ENCODE measurements at regions not wholly inside any gene's neighbourhood (a gene's known extent, or its start where the extent isn't known, plus 50 kb on each side); places are given as distances from the start of the nearest gene placed in this dataset.

GRCh38 chr4:112775801-112776200 is 138.9 kb downstream of the LARP7 start:
- TF ChIP-seq EP300 (conservative IDR thresholded peaks at IDR 0.05; ENCODE audit: poor library complexity, severe bottlenecking) (no peak), REST (IDR thresholded peaks at IDR 0.05; ENCODE audit: borderline replicate concordance) (no peak), EZH2 (IDR thresholded peaks at IDR 0.05; ENCODE audit: borderline replicate concordance, insufficient read depth, low read length, poor library complexity, severe bottlenecking) (no peak), POLR2AphosphoS5 (IDR thresholded peaks at IDR 0.05) (no peak), RAD21 (conservative IDR thresholded peaks at IDR 0.05) (no peak), TAF1 (IDR thresholded peaks at IDR 0.05; ENCODE audit: low read depth) (no peak), MXI1 (conservative IDR thresholded peaks at IDR 0.05; ENCODE audit: poor library complexity, severe bottlenecking) (no peak)
- TF ChIP-seq, protein P1, sequence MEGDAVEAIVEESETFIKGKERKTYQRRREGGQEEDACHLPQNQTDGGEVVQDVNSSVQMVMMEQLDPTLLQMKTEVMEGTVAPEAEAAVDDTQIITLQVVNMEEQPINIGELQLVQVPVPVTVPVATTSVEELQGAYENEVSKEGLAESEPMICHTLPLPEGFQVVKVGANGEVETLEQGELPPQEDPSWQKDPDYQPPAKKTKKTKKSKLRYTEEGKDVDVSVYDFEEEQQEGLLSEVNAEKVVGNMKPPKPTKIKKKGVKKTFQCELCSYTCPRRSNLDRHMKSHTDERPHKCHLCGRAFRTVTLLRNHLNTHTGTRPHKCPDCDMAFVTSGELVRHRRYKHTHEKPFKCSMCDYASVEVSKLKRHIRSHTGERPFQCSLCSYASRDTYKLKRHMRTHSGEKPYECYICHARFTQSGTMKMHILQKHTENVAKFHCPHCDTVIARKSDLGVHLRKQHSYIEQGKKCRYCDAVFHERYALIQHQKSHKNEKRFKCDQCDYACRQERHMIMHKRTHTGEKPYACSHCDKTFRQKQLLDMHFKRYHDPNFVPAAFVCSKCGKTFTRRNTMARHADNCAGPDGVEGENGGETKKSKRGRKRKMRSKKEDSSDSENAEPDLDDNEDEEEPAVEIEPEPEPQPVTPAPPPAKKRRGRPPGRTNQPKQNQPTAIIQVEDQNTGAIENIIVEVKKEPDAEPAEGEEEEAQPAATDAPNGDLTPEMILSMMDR (IDR thresholded peaks at IDR 0.05; ENCODE audit: poor library complexity, severe bottlenecking) = no peak

Data from neural cell (in vitro differentiated cells).